Fibroblast of pulmonary artery (primary cell): ENCODE measurements at regions not wholly inside any gene's neighbourhood (a gene's known extent, or its start where the extent isn't known, plus 50 kb on each side); places are given as distances from the start of the nearest gene placed in this dataset.

ENCODE experiments used
- DNase-seq: peaks from one replicate; pipeline ENCODE4 v3.0.0-alpha.2; 2010; ENCODE audit warnings: low read depth
- H3K4me3 ChIP-seq: replicated peaks from 2 replicates; pipeline ENCODE4 v1.5.1; 2011; ENCODE audit warnings: low read depth, mild to moderate bottlenecking, control low read depth, low read length, moderate library complexity
- CTCF ChIP-seq: IDR thresholded peaks from 2 replicates; pipeline ENCODE4 v1.5.1; 2011; ENCODE audit warnings: mild to moderate bottlenecking, control low read depth, low read length, inconsistent platforms; ENCODE audit errors: missing control alignments

DNA sequence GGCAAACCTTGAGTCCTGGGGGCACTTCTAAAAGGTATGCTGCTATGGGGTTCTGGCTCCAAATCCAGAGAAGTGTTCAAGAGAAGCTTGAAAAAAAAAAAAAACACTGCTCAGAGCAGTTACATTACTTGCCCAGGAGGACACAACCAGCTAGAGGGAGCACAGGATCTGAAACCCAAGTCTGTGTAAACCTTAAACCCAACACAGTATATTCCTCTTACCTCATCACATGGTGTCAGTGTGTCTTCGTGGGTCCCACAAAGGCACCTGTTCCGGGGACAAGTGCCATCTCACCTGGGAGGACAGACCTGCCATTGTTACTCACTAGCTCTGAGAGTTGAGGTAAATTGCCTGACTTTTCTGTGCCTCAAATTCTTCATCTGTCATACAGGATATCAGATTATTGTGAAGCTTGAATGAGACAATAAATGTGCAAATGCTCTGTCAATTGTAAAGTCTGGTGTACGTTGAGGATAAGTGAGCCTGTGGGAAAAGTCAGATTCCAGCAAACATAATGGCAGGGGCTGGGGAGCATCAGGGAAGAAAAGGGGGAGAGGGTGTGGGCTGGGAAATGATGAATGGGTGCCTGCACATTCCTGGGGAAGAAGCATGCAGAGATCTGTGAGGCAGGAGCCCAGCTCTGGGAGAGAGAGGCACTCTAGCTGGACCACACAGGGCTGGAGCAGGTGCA is 170.4 kb upstream of the ZC3H12A start:
- no peak for DNase-seq
- no peak for TF ChIP-seq CTCF
- no peak overlapping the region for H3K4me3 ChIP-seq

DNA sequence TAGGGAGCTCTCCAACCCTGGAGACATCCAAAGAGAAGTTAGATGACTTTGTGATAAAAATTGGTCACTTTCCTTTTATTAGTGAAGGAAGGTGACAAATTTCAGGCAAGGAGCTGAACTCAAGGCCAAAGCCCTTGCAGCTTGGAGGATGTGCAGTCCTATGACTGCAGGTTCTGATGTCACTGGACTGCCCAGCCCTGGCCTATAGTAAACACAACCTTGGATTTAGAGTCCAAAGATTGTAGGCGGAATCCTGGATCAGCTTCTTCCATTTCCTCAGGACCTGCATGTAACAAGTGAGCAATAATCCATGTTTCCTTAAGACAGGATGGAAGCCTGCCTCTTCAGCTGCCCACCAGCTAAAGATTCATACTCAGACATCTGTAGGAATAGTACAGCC is 169.3 kb upstream of the ZC3H12A start:
- TF ChIP-seq CTCF = no peak
- no peak overlapping the region for H3K4me3 ChIP-seq
- DNase-seq = no peak

GRCh38 chr1:37305841-37306240 is 168.5 kb upstream of the ZC3H12A start:
- no peak overlapping the region for H3K4me3 ChIP-seq
- no peak for TF ChIP-seq CTCF
- no peak for DNase-seq

DNA sequence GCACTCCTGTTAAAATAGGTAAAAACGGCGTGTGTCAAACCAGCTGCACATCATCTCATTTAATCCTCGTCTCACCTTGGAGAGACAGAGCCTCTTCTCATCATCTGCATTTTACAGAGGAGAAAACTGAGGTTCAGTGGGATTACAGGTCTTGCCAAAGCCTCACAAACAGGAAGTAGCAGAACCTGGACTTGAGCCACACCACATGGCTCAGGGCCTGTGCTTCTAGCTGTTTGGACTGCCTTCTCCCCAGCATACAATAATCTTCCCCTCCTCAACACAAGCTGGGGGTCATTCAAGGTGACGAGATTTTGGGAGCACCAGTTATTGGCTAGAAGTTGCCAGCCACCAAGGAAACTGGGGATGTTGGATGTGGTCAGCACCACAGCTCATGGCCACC is 167.9 kb upstream of the ZC3H12A start:
- DNase-seq = peak; percentile 4
- no peak overlapping the region for H3K4me3 ChIP-seq
- no peak for TF ChIP-seq CTCF

GRCh38 chr1:37306871-37307270 is 167.5 kb upstream of the ZC3H12A start:
- H3K4me3 ChIP-seq = no peak overlapping the region
- DNase-seq = no peak
- no peak for TF ChIP-seq CTCF

DNA sequence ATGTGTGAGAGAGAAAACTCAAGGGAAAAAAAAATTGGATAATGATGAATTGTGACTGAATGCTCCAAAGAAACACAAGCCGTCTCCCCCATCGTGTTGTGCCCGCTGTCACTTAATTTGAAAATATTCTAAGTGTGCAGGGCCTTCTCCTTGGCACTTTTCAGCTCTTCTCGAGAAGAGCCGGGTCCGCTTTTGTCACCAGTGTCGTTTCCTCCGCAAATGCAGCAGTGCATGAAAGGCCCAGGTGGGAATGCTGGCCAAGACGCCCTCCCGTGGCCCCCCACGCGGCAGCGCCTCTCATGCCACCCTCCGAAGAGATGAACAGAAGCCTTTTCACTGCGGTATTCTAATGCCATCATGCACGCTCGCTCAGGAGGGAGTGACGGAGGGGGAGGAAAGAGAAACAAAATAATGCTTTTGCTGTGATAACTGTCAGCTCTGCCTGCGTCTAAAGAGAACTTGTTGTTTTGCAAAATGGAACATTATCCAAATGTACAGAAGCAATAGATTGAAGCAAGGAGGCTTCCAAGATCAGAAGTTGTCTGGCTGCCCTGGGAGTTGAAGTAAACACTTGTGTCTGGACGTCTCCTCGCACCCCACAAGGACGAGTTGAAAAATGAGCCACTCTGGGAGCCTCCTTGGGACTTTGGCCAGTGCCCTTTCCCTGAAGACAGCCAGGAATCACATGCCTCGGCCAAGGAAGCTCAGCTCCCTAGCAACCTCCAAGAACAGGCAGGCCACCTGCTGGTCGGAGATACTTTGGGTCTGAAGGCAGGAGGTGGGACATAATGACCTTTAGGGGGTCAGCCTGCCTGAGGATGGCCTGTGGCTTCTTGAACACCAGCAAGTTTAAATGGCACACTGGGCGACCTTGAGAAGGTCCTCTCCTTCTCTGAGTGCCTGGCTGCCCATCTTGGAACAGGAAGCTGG is 166.1 kb upstream of the ZC3H12A start:
- DNase-seq = no peak
- TF ChIP-seq CTCF = no peak
- no peak overlapping the region for H3K4me3 ChIP-seq
